ENCODE measurements at regions not wholly inside any gene's neighbourhood (a gene's known extent, or its start where the extent isn't known, plus 50 kb on each side); places are given as distances from the start of the nearest gene placed in this dataset.

DNA sequence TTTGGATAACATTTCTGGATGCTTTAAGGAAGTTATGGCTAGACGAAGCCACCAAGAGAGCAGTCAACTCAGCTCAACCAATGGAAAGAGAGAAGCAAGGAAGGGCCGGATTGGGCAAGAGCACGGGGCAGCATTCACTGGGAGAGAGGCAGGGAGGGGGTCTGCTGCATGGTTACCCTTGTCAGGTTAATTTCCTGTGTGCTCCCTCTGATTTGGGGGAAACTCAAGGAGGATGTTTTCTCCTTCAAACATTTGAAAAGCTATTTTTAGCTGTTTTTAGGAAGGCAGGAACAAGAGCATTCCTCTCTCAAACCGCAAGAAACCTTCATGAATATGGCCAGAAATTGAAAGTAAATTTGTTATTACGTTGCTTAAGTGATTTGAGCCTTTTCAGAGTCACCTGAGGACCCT is 118.5 kb upstream of the ZFHX3 start:
- POLR2A ChIA-PET, result no interaction called here

DNA sequence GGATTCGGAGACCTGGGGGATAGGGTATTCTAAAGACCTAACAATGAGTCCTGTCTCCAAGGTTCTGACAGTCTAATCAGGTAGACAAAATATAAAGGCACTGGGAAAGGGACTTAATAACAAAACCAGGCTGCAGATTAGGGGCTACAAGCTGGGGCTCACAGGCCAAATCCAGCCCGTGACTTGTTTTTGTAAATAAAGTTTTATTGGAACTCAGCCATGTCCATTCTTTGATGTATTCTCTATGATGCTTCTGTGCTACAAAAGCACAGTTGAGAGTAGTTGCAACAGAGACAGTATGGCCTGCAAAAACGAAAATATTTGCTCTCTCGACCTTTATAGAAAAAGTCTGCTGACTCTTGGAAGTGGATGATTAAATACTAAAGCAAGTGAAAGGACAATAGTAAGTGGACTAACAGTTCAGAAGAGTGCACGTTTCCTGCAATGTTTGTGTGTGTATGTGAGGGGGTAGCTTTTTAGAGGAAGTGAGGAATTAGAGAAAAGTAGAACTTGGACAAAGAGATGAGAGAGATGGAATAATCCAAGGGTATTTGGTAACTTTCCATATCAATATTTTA is 115.4 kb upstream of the ZFHX3 start:
- H3K9me3 Mint-ChIP-seq, result peaks cover 3% of the 10 kb centered on the region
- peaks cover 4% of the 10 kb centered on the region for H3K27me3 Mint-ChIP-seq
- H3K4me1 Mint-ChIP-seq, result peaks cover 5% of the 10 kb centered on the region
- no peak overlapping the region for H3K4me3 Mint-ChIP-seq
- no peak for DNase-seq
- H3K27ac Mint-ChIP-seq, result no peak overlapping the region
- POLR2A ChIA-PET, result interaction anchor here (0.6 kb wide), 1 partner anchor 1495 kb away, joined by 4 read pairs; no protein-coding TSS in a partner anchor
- ATAC-seq (ENCODE audit: low read depth), result no peak
- H3K36me3 Mint-ChIP-seq, result no peaks in the 10 kb centered on the region

More for the DNA sequence above, 118.5 kb upstream of the ZFHX3 start:
- H3K4me1 Mint-ChIP-seq, result peaks cover 5% of the 10 kb centered on the region
- DNase-seq (no peak), ATAC-seq (ENCODE audit: low read depth) (no peak)
- H3K9me3 Mint-ChIP-seq, result no peaks in the 10 kb centered on the region
- no peaks in the 10 kb centered on the region for H3K36me3 Mint-ChIP-seq
- H3K27ac Mint-ChIP-seq, result no peak overlapping the region
- H3K4me3 Mint-ChIP-seq, result peak overlapping the region; percentile 44
- peaks cover 9% of the 10 kb centered on the region for H3K27me3 Mint-ChIP-seq

DNA sequence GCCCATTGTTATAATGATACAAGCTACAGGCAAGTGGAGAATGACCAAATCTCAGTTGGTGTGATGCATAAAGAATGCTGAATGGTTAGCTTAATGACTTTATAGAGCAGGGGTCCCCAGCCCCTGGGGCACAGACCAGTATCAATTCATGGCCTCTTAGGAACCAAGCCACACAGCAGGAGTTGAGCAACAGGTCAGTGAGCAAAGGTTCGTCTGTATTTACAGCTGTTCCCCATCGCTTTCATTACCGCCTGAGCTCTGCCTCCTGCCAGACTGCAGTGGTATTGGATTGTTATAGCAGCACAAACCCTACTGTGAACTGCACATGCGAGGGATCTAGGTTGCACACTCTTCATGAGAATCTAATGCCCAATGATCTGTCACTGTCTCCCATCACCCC is 114.0 kb upstream of the ZFHX3 start:
- Mint-ChIP-seq H3K4me1 (peaks cover 5% of the 10 kb centered on the region), H3K36me3 (no peaks in the 10 kb centered on the region), H3K27ac (no peak overlapping the region), H3K9me3 (peaks cover 3% of the 10 kb centered on the region), H3K4me3 (no peak overlapping the region), H3K27me3 (no peaks in the 10 kb centered on the region)
- DNase-seq (no peak), ATAC-seq (ENCODE audit: low read depth) (no peak)
- POLR2A ChIA-PET, result no interaction called here

DNA sequence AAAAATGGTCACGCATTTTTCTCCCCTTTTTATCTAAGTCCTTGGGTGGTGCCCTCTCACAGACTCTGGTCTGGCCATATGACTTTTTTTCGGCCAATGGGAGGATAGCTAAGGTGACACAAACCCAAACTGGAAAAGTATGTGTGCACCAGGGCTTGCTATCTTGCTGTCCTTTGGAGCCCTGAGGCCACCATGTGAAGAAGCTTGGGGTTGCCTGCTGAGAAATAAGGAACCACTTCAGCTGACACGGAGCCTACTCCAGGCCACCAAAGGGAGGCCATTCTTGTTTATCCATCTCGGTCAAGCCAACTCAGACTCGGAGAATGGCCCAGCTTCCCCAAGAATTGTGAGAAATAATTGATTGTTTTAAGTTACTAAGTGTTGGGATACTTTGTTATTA is 111.4 kb upstream of the ZFHX3 start:
- Mint-ChIP-seq H3K27me3 (peaks cover under 1% of the 10 kb centered on the region), H3K9me3 (peaks cover 3% of the 10 kb centered on the region), H3K4me1 (no peaks in the 10 kb centered on the region), H3K4me3 (no peak overlapping the region), H3K36me3 (no peaks in the 10 kb centered on the region), H3K27ac (no peak overlapping the region)
- DNase-seq (no peak), ATAC-seq (ENCODE audit: low read depth) (no peak)
- POLR2A ChIA-PET, result no interaction called here

DNA sequence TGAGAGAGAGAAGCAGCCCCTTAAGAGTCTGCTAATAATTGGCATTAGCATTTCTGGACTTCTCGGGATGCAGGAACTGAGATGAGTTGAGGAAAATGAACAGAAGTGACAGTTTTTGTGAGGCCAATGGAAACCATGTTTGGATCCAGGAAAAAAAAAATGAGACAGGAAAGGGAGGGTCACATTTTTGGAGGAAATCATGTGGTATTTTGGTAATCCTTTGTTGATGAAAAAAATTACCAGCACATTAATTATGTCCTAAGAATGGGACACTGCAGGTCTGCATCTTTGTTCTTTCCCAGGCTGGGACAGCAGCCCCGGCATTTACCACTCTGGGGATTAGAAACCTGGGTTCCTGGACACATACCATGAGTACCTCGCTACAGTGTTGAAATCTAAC is 109.9 kb upstream of the ZFHX3 start:
- no peak for ATAC-seq (ENCODE audit: low read depth)
- Mint-ChIP-seq H3K27me3 (peaks cover 4% of the 10 kb centered on the region), H3K36me3 (no peaks in the 10 kb centered on the region), H3K9me3 (peaks cover 3% of the 10 kb centered on the region), H3K4me3 (no peak overlapping the region), H3K4me1 (no peaks in the 10 kb centered on the region), H3K27ac (no peak overlapping the region)
- POLR2A ChIA-PET, result no interaction called here
- DNase-seq, result no peak

DNA sequence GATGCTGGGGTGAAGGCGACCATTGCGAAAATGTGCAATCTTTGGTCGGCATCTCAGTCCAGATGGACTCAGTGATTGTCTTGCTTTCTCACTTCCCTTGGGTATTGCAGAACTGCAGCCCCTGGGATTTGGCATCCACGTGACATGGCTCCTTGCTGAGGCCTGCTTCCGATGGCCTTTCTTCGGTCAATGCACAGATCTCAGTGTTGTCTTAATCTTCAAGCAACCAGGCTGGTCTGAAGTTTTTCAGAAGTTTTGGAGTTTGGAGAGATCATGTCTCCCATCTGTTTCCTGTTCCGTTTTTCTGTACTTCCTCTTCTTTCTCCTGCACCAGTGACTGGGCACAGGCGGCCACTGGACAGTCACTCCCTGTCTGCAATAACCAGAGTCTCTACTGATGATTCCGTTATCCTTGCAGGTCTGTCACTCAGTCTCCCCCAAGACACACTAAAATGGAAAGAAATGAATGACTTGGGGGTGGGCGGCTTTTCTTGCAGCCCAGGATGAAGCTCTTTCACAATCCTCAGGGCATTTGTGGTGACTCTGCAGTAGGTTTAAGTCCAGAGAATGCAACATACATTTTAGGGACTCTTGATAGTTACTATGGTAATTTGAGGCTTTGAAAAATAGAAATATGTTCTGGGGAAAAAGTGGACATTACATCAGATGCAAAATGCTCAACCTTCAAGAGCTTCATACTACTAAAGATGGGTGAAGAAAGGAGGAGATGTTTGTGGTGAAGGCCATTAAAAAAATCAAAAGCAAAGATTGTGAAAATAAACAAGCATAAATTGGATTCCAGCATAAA is 106.3 kb upstream of the ZFHX3 start:
- Mint-ChIP-seq H3K9me3 (peaks cover 3% of the 10 kb centered on the region), H3K4me3 (no peak overlapping the region), H3K27ac (no peak overlapping the region), H3K27me3 (peaks cover 9% of the 10 kb centered on the region), H3K4me1 (no peaks in the 10 kb centered on the region), H3K36me3 (no peaks in the 10 kb centered on the region)
- POLR2A ChIA-PET, result no interaction called here
- ATAC-seq (ENCODE audit: low read depth) (no peak), DNase-seq (no peak)

DNA sequence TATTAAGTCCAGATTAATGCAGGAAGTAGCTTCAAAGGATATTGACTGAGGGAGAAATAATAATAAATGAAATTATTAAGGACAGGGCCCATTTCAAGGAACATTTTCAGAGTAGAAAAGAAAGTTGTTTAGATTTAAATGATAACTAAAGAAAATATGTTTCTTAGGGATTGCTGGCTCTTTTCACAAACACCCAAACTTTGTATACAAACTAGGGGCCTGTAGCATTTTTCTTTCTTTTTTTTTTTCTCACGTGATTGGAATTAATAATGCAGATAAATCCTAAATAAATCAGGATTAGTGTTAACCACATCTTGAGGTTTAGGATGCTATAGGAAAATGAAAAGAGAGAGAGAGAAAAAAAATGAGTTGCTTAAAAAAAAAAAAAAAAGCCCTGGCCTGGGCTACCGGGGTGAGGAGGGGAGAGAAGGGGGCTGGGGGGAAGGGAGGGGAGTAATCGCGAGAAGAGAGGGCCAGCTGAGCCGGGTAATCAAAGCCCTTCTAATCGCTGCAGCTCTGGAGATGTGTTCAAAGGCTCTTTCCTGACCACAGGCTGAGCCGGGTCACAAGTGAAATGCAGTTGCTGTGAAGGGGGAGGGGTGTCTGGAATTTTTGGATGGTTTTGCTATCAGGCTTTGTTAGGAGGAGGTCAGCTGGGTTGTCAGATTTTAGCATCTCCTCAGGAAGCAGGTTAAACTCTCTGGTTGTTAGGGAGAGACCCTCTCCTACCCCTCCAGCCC is 104.6 kb upstream of the ZFHX3 start:
- no peak overlapping the region for H3K4me3 Mint-ChIP-seq
- ATAC-seq (ENCODE audit: low read depth) (no peak), DNase-seq (no peak)
- POLR2A ChIA-PET, result no interaction called here
- H3K27me3 Mint-ChIP-seq, result peaks cover 9% of the 10 kb centered on the region
- no peaks in the 10 kb centered on the region for H3K4me1 Mint-ChIP-seq
- H3K36me3 Mint-ChIP-seq, result no peaks in the 10 kb centered on the region
- H3K9me3 Mint-ChIP-seq, result no peaks in the 10 kb centered on the region
- H3K27ac Mint-ChIP-seq, result no peak overlapping the region

DNA sequence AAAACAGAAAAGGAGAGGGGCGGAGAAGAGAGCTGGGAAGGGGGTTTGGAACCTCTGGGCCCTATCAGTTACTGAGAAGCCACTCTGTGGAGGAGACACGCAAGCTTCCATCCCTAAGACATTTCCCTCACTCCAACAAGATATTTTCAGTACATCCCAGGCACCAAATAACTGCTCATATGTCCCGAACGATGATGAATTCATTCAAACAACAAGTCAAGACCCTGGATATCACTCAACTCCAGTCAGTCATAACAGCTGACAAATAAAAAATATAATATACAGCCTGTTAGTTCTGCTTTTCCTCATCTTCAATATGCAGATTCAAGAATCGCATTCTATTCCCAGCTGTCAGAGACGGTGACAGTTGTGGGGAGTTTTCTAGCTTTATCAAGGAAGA is 104.0 kb upstream of the ZFHX3 start:
- Mint-ChIP-seq H3K27me3 (peaks cover 9% of the 10 kb centered on the region), H3K27ac (no peak overlapping the region), H3K4me1 (no peaks in the 10 kb centered on the region), H3K4me3 (no peak overlapping the region), H3K9me3 (no peaks in the 10 kb centered on the region), H3K36me3 (no peaks in the 10 kb centered on the region)
- POLR2A ChIA-PET, result no interaction called here
- ATAC-seq (ENCODE audit: low read depth) (no peak), DNase-seq (no peak)

DNA sequence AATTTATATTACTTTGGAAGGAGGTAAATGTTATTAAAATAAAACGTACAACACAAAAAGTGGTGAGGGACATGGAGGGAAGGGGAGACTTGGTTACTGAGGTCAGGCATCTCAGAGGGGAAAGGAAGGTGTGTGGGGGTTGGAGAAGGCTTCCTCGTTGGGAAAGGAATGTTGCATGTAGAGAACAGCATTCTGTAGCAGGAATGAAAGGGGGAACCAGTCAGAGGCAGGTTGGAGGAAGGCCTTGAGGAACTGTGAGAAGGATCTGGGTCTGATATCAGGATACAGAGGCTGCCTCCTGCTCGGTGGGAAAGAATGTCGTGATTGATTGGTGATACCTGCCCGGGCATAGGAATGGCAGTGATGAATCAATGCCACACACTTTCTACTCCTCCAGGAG is 103.3 kb upstream of the ZFHX3 start:
- H3K4me3 Mint-ChIP-seq, result no peak overlapping the region
- no peak overlapping the region for H3K27ac Mint-ChIP-seq
- DNase-seq (no peak), ATAC-seq (ENCODE audit: low read depth) (no peak)
- H3K27me3 Mint-ChIP-seq, result peaks cover 9% of the 10 kb centered on the region
- H3K36me3 Mint-ChIP-seq, result no peaks in the 10 kb centered on the region
- H3K9me3 Mint-ChIP-seq, result no peaks in the 10 kb centered on the region
- no peaks in the 10 kb centered on the region for H3K4me1 Mint-ChIP-seq
- POLR2A ChIA-PET, result no interaction called here

DNA sequence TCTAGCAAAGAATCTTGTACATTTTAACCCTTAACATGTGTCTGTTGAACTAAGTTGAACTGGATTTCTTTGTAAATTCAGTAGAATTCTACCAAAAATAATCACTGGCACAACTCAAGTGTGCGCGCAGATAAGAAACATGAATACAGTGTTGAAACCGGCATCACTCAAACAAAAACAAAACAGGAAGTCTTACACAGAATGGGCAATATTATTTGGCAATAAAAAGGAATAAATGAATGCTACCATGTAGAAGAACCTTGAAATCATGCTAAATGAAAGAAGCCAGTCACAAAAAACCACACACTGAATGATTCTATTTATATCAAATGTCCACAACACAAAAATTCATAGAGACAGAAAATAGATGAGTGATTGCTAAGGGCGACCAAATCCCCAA is 102.9 kb upstream of the ZFHX3 start:
- Mint-ChIP-seq H3K9me3 (no peaks in the 10 kb centered on the region), H3K4me3 (no peak overlapping the region), H3K36me3 (no peaks in the 10 kb centered on the region), H3K27me3 (peaks cover 9% of the 10 kb centered on the region), H3K27ac (no peak overlapping the region), H3K4me1 (no peaks in the 10 kb centered on the region)
- ATAC-seq (ENCODE audit: low read depth) (no peak), DNase-seq (no peak)
- POLR2A ChIA-PET, result no interaction called here

DNA sequence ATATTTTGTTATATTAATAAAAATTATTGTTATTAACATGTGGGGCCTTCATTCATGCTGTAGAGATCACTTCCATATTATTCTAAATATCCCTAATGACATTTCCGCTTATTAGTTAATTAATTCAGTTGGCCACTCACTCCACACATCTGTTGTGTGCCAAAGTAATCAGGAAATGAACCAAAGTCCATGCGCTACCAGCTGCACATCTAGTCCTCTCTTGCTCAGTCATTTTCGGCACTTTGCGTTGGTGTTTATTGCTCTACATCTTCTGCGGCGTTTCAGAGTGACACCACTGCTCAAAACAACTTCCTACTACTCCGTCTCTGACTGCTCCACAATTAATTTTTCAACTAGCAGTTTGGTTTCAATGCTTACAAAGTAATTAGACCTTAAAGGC is 101.4 kb upstream of the ZFHX3 start:
- no peak overlapping the region for H3K4me3 Mint-ChIP-seq
- H3K27me3 Mint-ChIP-seq, result peaks cover 9% of the 10 kb centered on the region
- ATAC-seq (ENCODE audit: low read depth) (no peak), DNase-seq (no peak)
- H3K27ac Mint-ChIP-seq, result no peak overlapping the region
- POLR2A ChIA-PET, result no interaction called here
- H3K36me3 Mint-ChIP-seq, result no peaks in the 10 kb centered on the region
- H3K9me3 Mint-ChIP-seq, result no peaks in the 10 kb centered on the region
- H3K4me1 Mint-ChIP-seq, result no peaks in the 10 kb centered on the region

DNA sequence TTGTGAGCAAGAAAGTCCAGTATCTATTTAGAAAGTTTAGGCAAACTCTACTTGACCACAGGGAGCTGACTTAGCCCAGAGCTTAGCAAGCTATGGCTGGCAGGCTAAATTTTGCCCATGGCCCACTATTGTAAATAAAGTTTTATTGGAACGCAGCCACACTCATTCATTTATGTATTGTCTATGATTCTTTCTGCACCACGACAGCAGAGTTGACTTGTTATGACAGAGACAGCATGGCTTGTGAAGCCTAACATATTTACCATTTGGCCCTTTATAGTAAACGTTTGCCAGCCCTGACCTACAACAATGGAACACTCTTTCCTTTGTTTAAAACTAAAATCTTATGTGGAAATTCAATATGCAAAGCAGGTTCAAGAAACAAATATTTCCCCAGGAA is 100.0 kb upstream of the ZFHX3 start:
- Mint-ChIP-seq H3K36me3 (no peaks in the 10 kb centered on the region), H3K27me3 (peaks cover 6% of the 10 kb centered on the region), H3K4me1 (no peaks in the 10 kb centered on the region), H3K4me3 (no peak overlapping the region), H3K27ac (no peak overlapping the region), H3K9me3 (no peaks in the 10 kb centered on the region)
- ATAC-seq (ENCODE audit: low read depth) (no peak), DNase-seq (no peak)
- POLR2A ChIA-PET, result no interaction called here

DNA sequence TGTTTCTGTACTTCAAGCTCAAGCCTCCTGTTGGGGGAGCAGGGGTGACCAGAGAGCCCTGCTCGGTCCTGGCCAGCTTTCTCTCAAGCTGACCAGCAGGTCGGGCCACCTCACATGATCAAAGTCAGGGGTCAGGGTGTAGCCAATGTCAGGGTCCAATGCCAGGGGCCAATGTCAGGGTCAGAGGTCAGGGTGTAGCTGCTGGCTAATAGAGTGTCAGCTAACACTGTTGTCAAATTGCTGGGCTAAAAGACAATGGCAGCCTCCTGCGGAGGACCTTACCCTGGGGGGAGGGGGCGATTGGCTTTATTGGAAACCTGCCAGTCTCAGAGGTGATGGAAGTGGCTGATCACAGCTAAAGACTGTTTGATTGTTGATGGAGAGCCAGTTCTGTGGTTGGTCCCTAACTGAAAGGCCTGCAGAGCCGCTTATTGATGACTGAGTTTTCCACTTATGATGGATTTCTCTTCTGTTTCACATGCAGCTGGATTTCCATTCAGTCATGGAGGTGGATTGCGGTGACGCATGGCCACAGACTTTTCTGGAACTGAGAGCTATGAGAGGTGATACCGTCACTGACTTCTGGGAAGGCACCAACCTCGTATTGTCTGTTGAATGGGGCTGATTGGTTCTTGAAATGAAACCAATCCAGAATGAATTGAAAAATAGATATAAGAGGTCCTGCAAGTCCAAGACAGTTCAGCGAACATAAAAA is 97.4 kb upstream of the ZFHX3 start:
- no peaks in the 10 kb centered on the region for H3K4me1 Mint-ChIP-seq
- ATAC-seq (ENCODE audit: low read depth), result no peak

More for the DNA sequence above, 97.4 kb upstream of the ZFHX3 start:
- DNase-seq, result no peak
- POLR2A ChIA-PET, result no interaction called here
- no peaks in the 10 kb centered on the region for H3K36me3 Mint-ChIP-seq
- H3K4me3 Mint-ChIP-seq, result no peak overlapping the region
- no peaks in the 10 kb centered on the region for H3K9me3 Mint-ChIP-seq
- no peak overlapping the region for H3K27ac Mint-ChIP-seq
- peaks cover 2% of the 10 kb centered on the region for H3K27me3 Mint-ChIP-seq

All from activated naive CD8-positive, alpha-beta T cell treated with anti-CD3 and anti-CD28 coated beads, Interleukin-2, amount 10 ng/mL, durations not matched to agents 7 days and 5 days (primary cell).